H9 (cell line): ENCODE measurements at regions not wholly inside any gene's neighbourhood (a gene's known extent, or its start where the extent isn't known, plus 50 kb on each side); places are given as distances from the start of the nearest gene placed in this dataset.

ENCODE experiments used
- DNase-seq: peaks from one replicate; pipeline ENCODE4 v3.0.0-alpha.2; 2017
- H2AFZ ChIP-seq: one replicate; pipeline ENCODE4 v1.6.1; 2013; ENCODE audit warnings: mild to moderate bottlenecking, low read length, control low read depth, moderate library complexity
- H2AK5ac ChIP-seq: 2 replicates; pipeline ENCODE4 v1.6.1; 2013; ENCODE audit warnings: low read length, control low read depth, mixed read lengths; ENCODE audit not compliant: insufficient read length
- H2BK120ac ChIP-seq: one replicate; pipeline ENCODE4 v1.6.1; 2013; ENCODE audit warnings: low read depth, mild to moderate bottlenecking, low read length, control low read depth, inconsistent platforms; ENCODE audit not compliant: poor library complexity, severe bottlenecking
- H2BK12ac ChIP-seq: 2 replicates; pipeline ENCODE4 v1.6.1; 2013; ENCODE audit warnings: low read length, control low read depth, mixed read lengths, low read depth; ENCODE audit not compliant: insufficient read length
- H2BK15ac ChIP-seq: 2 replicates; pipeline ENCODE4 v1.6.1; 2013; ENCODE audit warnings: low read depth, low read length, control low read depth
- H2BK20ac ChIP-seq: one replicate; pipeline ENCODE4 v1.6.1; 2013; ENCODE audit warnings: low read depth, mild to moderate bottlenecking, low read length, control low read depth, inconsistent platforms; ENCODE audit not compliant: poor library complexity, severe bottlenecking
- H2BK5ac ChIP-seq: 2 replicates; pipeline ENCODE4 v1.6.1; 2013; ENCODE audit warnings: low read length, control low read depth, mixed read lengths; ENCODE audit not compliant: insufficient read length
- H3K14ac ChIP-seq: 2 replicates; pipeline ENCODE4 v1.6.1; 2013; ENCODE audit warnings: low read length, control low read depth; ENCODE audit not compliant: insufficient read depth
- H3K18ac ChIP-seq: 2 replicates; pipeline ENCODE4 v1.6.1; 2013; ENCODE audit warnings: low read depth, mild to moderate bottlenecking, mixed read lengths, low read length, control low read depth; ENCODE audit not compliant: insufficient read length
- H3K23ac ChIP-seq: 2 replicates; pipeline ENCODE4 v1.6.1; 2013; ENCODE audit warnings: low read length, control low read depth, mixed read lengths, low read depth; ENCODE audit not compliant: insufficient read length
- H3K23me2 ChIP-seq: 2 replicates; pipeline ENCODE4 v1.6.1; 2013; ENCODE audit warnings: low read depth, mild to moderate bottlenecking, mixed read lengths, low read length, control low read depth; ENCODE audit not compliant: insufficient read length, poor library complexity, severe bottlenecking
- H3K27ac ChIP-seq: 2 replicates; pipeline ENCODE4 v1.5.1; 2013; ENCODE audit warnings: low read length, control low read depth, mixed read lengths, low read depth; ENCODE audit not compliant: insufficient read length
- H3K27me3 ChIP-seq: 2 replicates; pipeline ENCODE4 v1.6.1; 2013; ENCODE audit warnings: low read length, control low read depth, inconsistent platforms; ENCODE audit not compliant: insufficient read depth
- H3K4ac ChIP-seq: 2 replicates; pipeline ENCODE4 v1.6.1; 2013; ENCODE audit warnings: low read depth, mild to moderate bottlenecking, control low read depth, inconsistent platforms, low read length, moderate library complexity
- H3K4me1 ChIP-seq: 2 replicates; pipeline ENCODE4 v1.6.1; 2013; ENCODE audit warnings: low read length, control low read depth, inconsistent platforms; ENCODE audit not compliant: insufficient read depth
- H3K4me2 ChIP-seq: 2 replicates; pipeline ENCODE4 v1.6.1; 2013; ENCODE audit warnings: low read length, control low read depth, mixed read lengths; ENCODE audit not compliant: insufficient read length, insufficient read depth
- H3K56ac ChIP-seq: 2 replicates; pipeline ENCODE4 v1.6.1; 2013; ENCODE audit warnings: low read depth, mild to moderate bottlenecking, mixed read lengths, low read length, control low read depth; ENCODE audit not compliant: insufficient read length
- H3K79me1 ChIP-seq: 2 replicates; pipeline ENCODE4 v1.6.1; 2013; ENCODE audit warnings: low read depth, mild to moderate bottlenecking, moderate library complexity, low read length, control low read depth, inconsistent platforms; ENCODE audit not compliant: insufficient read depth, poor library complexity, severe bottlenecking
- H3K79me2 ChIP-seq: 2 replicates; pipeline ENCODE4 v1.6.1; 2013; ENCODE audit warnings: low read length, control low read depth, inconsistent platforms; ENCODE audit not compliant: insufficient read depth
- H3K9ac ChIP-seq: 2 replicates; pipeline ENCODE4 v1.6.1; 2013; ENCODE audit warnings: low read length, control low read depth, mixed read lengths; ENCODE audit not compliant: insufficient read length; ENCODE audit errors: extremely low read depth
- H3K9me3 ChIP-seq: one replicate; pipeline ENCODE4 v1.6.1; 2013; ENCODE audit warnings: low read depth, low read length, inconsistent platforms; ENCODE audit not compliant: control insufficient read depth
- H3T11ph ChIP-seq: one replicate; pipeline ENCODE4 v1.6.1; 2013; ENCODE audit warnings: mild to moderate bottlenecking, low read length, control low read depth, inconsistent platforms
- H4K20me1 ChIP-seq: one replicate; pipeline ENCODE4 v1.6.1; 2013; ENCODE audit not compliant: control insufficient read depth, insufficient read length, insufficient read depth
- H4K5ac ChIP-seq: 2 replicates; pipeline ENCODE4 v1.6.1; 2013; ENCODE audit warnings: low read depth, mild to moderate bottlenecking, mixed read lengths, low read length, control low read depth; ENCODE audit not compliant: insufficient read length
- H4K8ac ChIP-seq: replicated peaks from 2 replicates; pipeline ENCODE4 v1.6.1; 2013; ENCODE audit warnings: low read length, control low read depth, mixed read lengths, low read depth; ENCODE audit not compliant: insufficient read length
- H4K91ac ChIP-seq: 2 replicates; pipeline ENCODE4 v1.6.1; 2013; ENCODE audit warnings: low read depth, mild to moderate bottlenecking, moderate library complexity, mixed read lengths, low read length, control low read depth; ENCODE audit not compliant: insufficient read length
- H3K27ac Mint-ChIP-seq, 3 experiments: 2 replicates in 2 of 3; 3 replicates in 1 of 3; pipeline ENCODE4 v1.8.0; 2020 to 2021; ENCODE audit warnings: mixed read lengths in 3 of 3, mild to moderate bottlenecking in 1 of 3, moderate library complexity in 1 of 3
- H3K27me3 Mint-ChIP-seq: 2 replicates; pipeline ENCODE4 v1.8.0; 2021; ENCODE audit warnings: low read depth, mild to moderate bottlenecking, moderate library complexity, mixed read lengths
- H3K36me3 Mint-ChIP-seq, 3 experiments: 2 replicates in 2 of 3; 3 replicates in 1 of 3; pipeline ENCODE4 v1.8.0; 2020 to 2021; ENCODE audit warnings: low read depth in 3 of 3, mixed read lengths in 3 of 3; ENCODE audit not compliant: insufficient read depth in 1 of 3
- H3K4me1 Mint-ChIP-seq, 2 experiments: 2 replicates each; pipeline ENCODE4 v1.8.0; 2020; ENCODE audit warnings: mixed read lengths in 2 of 2
- H3K4me3 Mint-ChIP-seq, 2 experiments: 2 replicates in 1 of 2; 3 replicates in 1 of 2; pipeline ENCODE4 v1.8.0; 2020 to 2021; ENCODE audit warnings: mild to moderate bottlenecking in 2 of 2, mixed read lengths in 2 of 2, moderate library complexity in 1 of 2
- H3K9me3 Mint-ChIP-seq, 2 experiments: 2 replicates in 1 of 2; 3 replicates in 1 of 2; pipeline ENCODE4 v1.8.0; 2020; ENCODE audit warnings: mild to moderate bottlenecking in 2 of 2, mixed read lengths in 2 of 2, moderate library complexity in 1 of 2
- WGBS: extraction: QIAGEN DNeasy Blood & Tissue Kit; methylation state at CpG from one replicate; pipeline ENCODE4 v1.1.7; 2013; ENCODE audit warnings: missing lambda C conversion rate, low lambda C conversion rate, mixed read lengths; ENCODE audit not compliant: insufficient read length; ENCODE audit errors: extremely low coverage; 5-methylcytosine and 5-hydroxymethylcytosine counted together
- TF ChIP-seq, protein P1 (sequence below): fragments of 200-600 bp; sonication (generic); conservative IDR thresholded peaks from 3 replicates; pipeline ENCODE4 v1.8.0; 2021; ENCODE audit warnings: antibody characterized with exemption, mild to moderate bottlenecking

DNA sequence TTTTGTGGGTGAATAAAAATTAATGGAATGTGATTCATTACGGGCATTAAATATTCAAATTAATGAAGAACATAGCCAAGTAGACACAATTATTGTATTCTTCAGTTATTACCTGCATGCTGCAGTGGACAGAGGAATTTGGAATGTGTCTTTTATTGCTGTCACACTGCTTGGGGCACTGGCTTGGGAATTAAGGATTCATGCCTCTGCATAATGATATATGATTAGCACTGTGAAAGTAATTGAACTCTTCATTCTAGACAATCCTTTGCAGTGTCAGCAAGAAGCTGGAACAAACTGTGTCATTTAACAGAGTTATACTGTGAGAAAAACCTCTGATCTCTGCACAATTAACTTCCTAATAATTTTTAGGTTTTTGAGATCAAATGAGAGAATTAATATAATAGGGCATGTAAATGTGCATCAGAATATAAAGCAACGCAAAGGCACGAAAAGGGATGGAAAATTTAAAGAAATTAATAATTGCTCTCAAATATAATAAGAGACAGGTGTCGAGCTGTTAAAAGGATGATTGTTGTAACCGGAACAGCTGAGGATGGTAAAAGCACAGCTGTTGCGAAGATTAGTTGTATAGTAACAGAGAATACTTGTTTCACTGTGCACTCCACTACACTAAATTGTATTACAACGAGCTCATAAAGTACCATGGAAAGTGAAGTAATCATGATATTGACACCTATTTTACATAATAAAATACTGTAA is 235.1 kb upstream of the MIR17HG start:
- H3K27ac Mint-ChIP-seq: no peak overlapping the region
- Histone ChIP-seq H2BK120ac (no peak overlapping the region), H2AK5ac (no peak overlapping the region), H3K4ac (no peak overlapping the region), H3T11ph (no peak overlapping the region), H2BK5ac (no peak overlapping the region), H4K20me1 (no peaks in the 10 kb centered on the region), H3K4me2 (no peak overlapping the region), H2BK20ac (no peak overlapping the region), H3K23ac (no peak overlapping the region), H3K27me3 (no peaks in the 10 kb centered on the region), H3K9me3 (no peaks in the 10 kb centered on the region), H3K23me2 (no peaks in the 10 kb centered on the region), H3K9ac (no peak overlapping the region), H3K14ac (no peak overlapping the region), H4K5ac (no peak overlapping the region), H2AFZ (no peak overlapping the region), H2BK12ac (no peak overlapping the region), H3K79me1 (no peaks in the 10 kb centered on the region), H3K18ac (no peak overlapping the region), H2BK15ac (no peak overlapping the region), H4K91ac (no peak overlapping the region), H3K56ac (no peak overlapping the region), H3K79me2 (no peaks in the 10 kb centered on the region), H4K8ac (no peak overlapping the region), H3K4me1 (no peaks in the 10 kb centered on the region), H3K27ac (no peak overlapping the region)
- H3K27me3 Mint-ChIP-seq: no peaks in the 10 kb centered on the region
- no peaks in the 10 kb centered on the region for H3K9me3 Mint-ChIP-seq
- H3K36me3 Mint-ChIP-seq: no peaks in the 10 kb centered on the region
- no peak for DNase-seq
- no CpG with 5 or more reads among the region's 7 CpGs for WGBS
- no peak overlapping the region for H3K4me3 Mint-ChIP-seq
- H3K4me1 Mint-ChIP-seq: no peaks in the 10 kb centered on the region
- TF ChIP-seq, protein P1, sequence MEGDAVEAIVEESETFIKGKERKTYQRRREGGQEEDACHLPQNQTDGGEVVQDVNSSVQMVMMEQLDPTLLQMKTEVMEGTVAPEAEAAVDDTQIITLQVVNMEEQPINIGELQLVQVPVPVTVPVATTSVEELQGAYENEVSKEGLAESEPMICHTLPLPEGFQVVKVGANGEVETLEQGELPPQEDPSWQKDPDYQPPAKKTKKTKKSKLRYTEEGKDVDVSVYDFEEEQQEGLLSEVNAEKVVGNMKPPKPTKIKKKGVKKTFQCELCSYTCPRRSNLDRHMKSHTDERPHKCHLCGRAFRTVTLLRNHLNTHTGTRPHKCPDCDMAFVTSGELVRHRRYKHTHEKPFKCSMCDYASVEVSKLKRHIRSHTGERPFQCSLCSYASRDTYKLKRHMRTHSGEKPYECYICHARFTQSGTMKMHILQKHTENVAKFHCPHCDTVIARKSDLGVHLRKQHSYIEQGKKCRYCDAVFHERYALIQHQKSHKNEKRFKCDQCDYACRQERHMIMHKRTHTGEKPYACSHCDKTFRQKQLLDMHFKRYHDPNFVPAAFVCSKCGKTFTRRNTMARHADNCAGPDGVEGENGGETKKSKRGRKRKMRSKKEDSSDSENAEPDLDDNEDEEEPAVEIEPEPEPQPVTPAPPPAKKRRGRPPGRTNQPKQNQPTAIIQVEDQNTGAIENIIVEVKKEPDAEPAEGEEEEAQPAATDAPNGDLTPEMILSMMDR: no peak
